GM12878 (cell line): ENCODE measurements at regions not wholly inside any gene's neighbourhood (a gene's known extent, or its start where the extent isn't known, plus 50 kb on each side); places are given as distances from the start of the nearest gene placed in this dataset.

Source experiments
- EGR1 ChIP-seq, 2 experiments: IDR thresholded peaks; 1 replicate in 1 of 2; 2 replicates in 1 of 2; pipeline ENCODE4 v1.6.1; 2011 to 2012; ENCODE audit warnings: low read depth in 2 of 2, low read length in 2 of 2, borderline replicate concordance in 1 of 2, mild to moderate bottlenecking in 1 of 2, moderate library complexity in 1 of 2
- GABPA ChIP-seq: IDR thresholded peaks from 2 replicates; pipeline ENCODE4 v1.6.1; 2014; ENCODE audit warnings: antibody characterized with exemption, low read depth, mild to moderate bottlenecking, inconsistent platforms
- JUND ChIP-seq: IDR thresholded peaks from 2 replicates; pipeline ENCODE4 v1.6.1; 2012; ENCODE audit warnings: low read depth, mild to moderate bottlenecking, low read length, improper control_type of control experiment, moderate library complexity
- POU2F2 ChIP-seq: IDR thresholded peaks from 3 replicates; pipeline ENCODE4 v1.6.1; 2011; ENCODE audit warnings: low read depth, mild to moderate bottlenecking, low read length, borderline replicate concordance
- REST ChIP-seq: IDR thresholded peaks from 2 replicates; pipeline ENCODE4 v1.6.1; 2012; ENCODE audit warnings: mild to moderate bottlenecking, low read depth, low read length
- RFX5 ChIP-seq: IDR thresholded peaks from 2 replicates; pipeline ENCODE4 v1.6.1; 2011; ENCODE audit warnings: low read depth, low read length, improper control_type of control experiment
- SREBF2 ChIP-seq: IDR thresholded peaks from 2 replicates; pipeline ENCODE4 v1.6.1; 2012; ENCODE audit warnings: mild to moderate bottlenecking, low read length
- TAF1 ChIP-seq: IDR thresholded peaks from 2 replicates; pipeline ENCODE4 v1.6.1; 2011; ENCODE audit warnings: mild to moderate bottlenecking, low read depth, low read length, borderline replicate concordance
- ZNF274 ChIP-seq: IDR thresholded peaks from one replicate; pipeline ENCODE4 v1.8.0; 2011; ENCODE audit not compliant: insufficient read length, insufficient read depth
- TF ChIP-seq, protein P1 (sequence below): IDR thresholded peaks from 2 replicates; pipeline ENCODE4 v1.6.1; 2012; ENCODE audit warnings: low read depth, low read length, improper control_type of control experiment
- TF ChIP-seq, protein P2 (sequence below), 3 experiments: IDR thresholded peaks in 2 of 3; conservative IDR thresholded peaks in 1 of 3; 2 replicates each; pipeline ENCODE4 v1.5.1; 2011; ENCODE audit warnings: low read depth in 3 of 3, low read length in 3 of 3, mild to moderate bottlenecking in 3 of 3, control low read depth in 2 of 3, moderate library complexity in 2 of 3, inconsistent platforms in 1 of 3, mixed read lengths in 1 of 3; ENCODE audit not compliant: control insufficient read depth in 2 of 3, insufficient read depth in 1 of 3; ENCODE audit errors: extremely low read depth in 1 of 3
- TF ChIP-seq, protein P3 (sequence below): fragments of 150-350 bp; IDR thresholded peaks from 2 replicates; pipeline ENCODE4 v1.6.1; 2016; ENCODE audit warnings: low read depth, low read length

DNA sequence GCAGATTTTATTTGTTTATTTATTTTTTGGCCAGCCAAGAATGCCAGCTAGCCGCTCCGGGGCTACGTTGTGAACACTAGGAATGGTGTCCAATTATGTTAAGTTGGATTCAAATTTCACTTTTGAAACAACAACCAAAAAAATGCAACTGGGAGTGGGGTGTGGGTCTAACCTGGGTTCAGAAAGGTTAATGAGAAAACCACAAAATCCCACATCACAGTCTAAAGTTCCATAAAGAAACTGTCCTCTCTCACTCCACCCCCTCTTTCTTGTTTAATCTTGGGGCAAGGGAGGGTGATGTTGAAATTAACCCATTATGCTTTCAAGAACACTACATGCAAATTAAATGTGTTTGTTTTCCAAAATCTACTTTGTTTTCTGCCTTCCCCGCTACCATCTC lies 77.2 kb downstream of the LINC00237 start:
- TF ChIP-seq TAF1 (no peak), JUND (no peak), REST (no peak), ZNF274 (no peak), RFX5 (no peak), EGR1 (IDR thresholded peaks at IDR 0.05; ENCODE audit: borderline replicate concordance in 1 of 2, low read depth in 2 of 2, low read length in 2 of 2) (no peak), SREBF2 (no peak), POU2F2 (no peak), GABPA (no peak)
- TF ChIP-seq, protein P1, sequence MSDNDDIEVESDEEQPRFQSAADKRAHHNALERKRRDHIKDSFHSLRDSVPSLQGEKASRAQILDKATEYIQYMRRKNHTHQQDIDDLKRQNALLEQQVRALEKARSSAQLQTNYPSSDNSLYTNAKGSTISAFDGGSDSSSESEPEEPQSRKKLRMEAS = no peak
- TF ChIP-seq, protein P2, sequence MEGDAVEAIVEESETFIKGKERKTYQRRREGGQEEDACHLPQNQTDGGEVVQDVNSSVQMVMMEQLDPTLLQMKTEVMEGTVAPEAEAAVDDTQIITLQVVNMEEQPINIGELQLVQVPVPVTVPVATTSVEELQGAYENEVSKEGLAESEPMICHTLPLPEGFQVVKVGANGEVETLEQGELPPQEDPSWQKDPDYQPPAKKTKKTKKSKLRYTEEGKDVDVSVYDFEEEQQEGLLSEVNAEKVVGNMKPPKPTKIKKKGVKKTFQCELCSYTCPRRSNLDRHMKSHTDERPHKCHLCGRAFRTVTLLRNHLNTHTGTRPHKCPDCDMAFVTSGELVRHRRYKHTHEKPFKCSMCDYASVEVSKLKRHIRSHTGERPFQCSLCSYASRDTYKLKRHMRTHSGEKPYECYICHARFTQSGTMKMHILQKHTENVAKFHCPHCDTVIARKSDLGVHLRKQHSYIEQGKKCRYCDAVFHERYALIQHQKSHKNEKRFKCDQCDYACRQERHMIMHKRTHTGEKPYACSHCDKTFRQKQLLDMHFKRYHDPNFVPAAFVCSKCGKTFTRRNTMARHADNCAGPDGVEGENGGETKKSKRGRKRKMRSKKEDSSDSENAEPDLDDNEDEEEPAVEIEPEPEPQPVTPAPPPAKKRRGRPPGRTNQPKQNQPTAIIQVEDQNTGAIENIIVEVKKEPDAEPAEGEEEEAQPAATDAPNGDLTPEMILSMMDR (IDR thresholded peaks at IDR 0.05 in 2 of 3, conservative IDR thresholded peaks at IDR 0.05 in 1 of 3; ENCODE audit: control insufficient read depth in 2 of 3, extremely low read depth in 1 of 3, insufficient read depth in 1 of 3, low read depth in 3 of 3, low read length in 3 of 3) = no peak
- TF ChIP-seq, protein P3, sequence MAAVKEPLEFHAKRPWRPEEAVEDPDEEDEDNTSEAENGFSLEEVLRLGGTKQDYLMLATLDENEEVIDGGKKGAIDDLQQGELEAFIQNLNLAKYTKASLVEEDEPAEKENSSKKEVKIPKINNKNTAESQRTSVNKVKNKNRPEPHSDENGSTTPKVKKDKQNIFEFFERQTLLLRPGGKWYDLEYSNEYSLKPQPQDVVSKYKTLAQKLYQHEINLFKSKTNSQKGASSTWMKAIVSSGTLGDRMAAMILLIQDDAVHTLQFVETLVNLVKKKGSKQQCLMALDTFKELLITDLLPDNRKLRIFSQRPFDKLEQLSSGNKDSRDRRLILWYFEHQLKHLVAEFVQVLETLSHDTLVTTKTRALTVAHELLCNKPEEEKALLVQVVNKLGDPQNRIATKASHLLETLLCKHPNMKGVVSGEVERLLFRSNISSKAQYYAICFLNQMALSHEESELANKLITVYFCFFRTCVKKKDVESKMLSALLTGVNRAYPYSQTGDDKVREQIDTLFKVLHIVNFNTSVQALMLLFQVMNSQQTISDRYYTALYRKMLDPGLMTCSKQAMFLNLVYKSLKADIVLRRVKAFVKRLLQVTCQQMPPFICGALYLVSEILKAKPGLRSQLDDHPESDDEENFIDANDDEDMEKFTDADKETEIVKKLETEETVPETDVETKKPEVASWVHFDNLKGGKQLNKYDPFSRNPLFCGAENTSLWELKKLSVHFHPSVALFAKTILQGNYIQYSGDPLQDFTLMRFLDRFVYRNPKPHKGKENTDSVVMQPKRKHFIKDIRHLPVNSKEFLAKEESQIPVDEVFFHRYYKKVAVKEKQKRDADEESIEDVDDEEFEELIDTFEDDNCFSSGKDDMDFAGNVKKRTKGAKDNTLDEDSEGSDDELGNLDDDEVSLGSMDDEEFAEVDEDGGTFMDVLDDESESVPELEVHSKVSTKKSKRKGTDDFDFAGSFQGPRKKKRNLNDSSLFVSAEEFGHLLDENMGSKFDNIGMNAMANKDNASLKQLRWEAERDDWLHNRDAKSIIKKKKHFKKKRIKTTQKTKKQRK = no peak
